ENCODE measurements at regions not wholly inside any gene's neighbourhood (a gene's known extent, or its start where the extent isn't known, plus 50 kb on each side); places are given as distances from the start of the nearest gene placed in this dataset.

GRCh38 chr5:67299231-67299735, 102.7 kb upstream of the CD180 start:
- peaks cover 0 to 3% (median 0%) of the 10 kb centered on the region in 8 donors for H3K9me3 Mint-ChIP-seq
- H3K4me3 Mint-ChIP-seq, result no peak overlapping the region
- ChIA-PET CTCF (ENCODE audit: partially characterized antibody) (no interaction called here), POLR2A (ENCODE audit: partially characterized antibody) (no interaction called here)
- no peak overlapping the region for H3K27ac Mint-ChIP-seq
- H3K9me3 ChIP-seq (ENCODE audit: control insufficient read depth in 1 of 2, low read length in 2 of 2), result no peaks in the 10 kb centered on the region
- peaks cover 5 to 10% of the 10 kb centered on the region in 2 donors for H3K27me3 Mint-ChIP-seq
- H3K4me1 ChIP-seq (ENCODE audit: insufficient read depth, low read length), result no peaks in the 10 kb centered on the region
- no peak overlapping the region for H3K27ac ChIP-seq (ENCODE audit: low read depth, low read length)
- H3K4me1 Mint-ChIP-seq, result no peaks in the 10 kb centered on the region
- H3K27me3 ChIP-seq (ENCODE audit: insufficient read depth, low read length), result no peaks in the 10 kb centered on the region
- intact Hi-C loops (cut with micrococcal nuclease), result no loop called here
- no peaks in the 10 kb centered on the region for H3K36me3 ChIP-seq (ENCODE audit: insufficient read depth, low read length)
- DNase-seq, result no peak
- H3K36me3 Mint-ChIP-seq, result no peaks in the 10 kb centered on the region
- no peak overlapping the region for H3K4me3 ChIP-seq (ENCODE audit: low read length in 2 of 2)

- Mint-ChIP-seq H3K4me3 (no peak overlapping the region), H3K9me3 (peaks cover 0 to 3% (median 0%) of the 10 kb centered on the region in 8 donors), H3K36me3 (no peaks in the 10 kb centered on the region), H3K27ac (no peak overlapping the region), H3K4me1 (no peaks in the 10 kb centered on the region), H3K27me3 (peaks cover 10% of the 10 kb centered on the region in 2 donors)
- DNase-seq, result no peak
- no peaks in the 10 kb centered on the region for H3K9me3 ChIP-seq (ENCODE audit: control insufficient read depth in 1 of 2, low read length in 2 of 2)
- POLR2A ChIA-PET (ENCODE audit: partially characterized antibody), result no interaction called here
- no peaks in the 10 kb centered on the region for H3K27me3 ChIP-seq (ENCODE audit: insufficient read depth, low read length)
- H3K36me3 ChIP-seq (ENCODE audit: insufficient read depth, low read length), result no peaks in the 10 kb centered on the region
- no peak overlapping the region for H3K27ac ChIP-seq (ENCODE audit: low read depth, low read length)
- intact Hi-C loops (cut with micrococcal nuclease), result no loop called here
- CTCF ChIA-PET (ENCODE audit: partially characterized antibody), result no interaction called here
- H3K4me1 ChIP-seq (ENCODE audit: insufficient read depth, low read length), result no peaks in the 10 kb centered on the region
- no peak overlapping the region for H3K4me3 ChIP-seq (ENCODE audit: low read length in 2 of 2)
Measured at GRCh38 chr5:67297802-67298532, 101.4 kb upstream of the CD180 start.

GRCh38 chr5:67297376-67297775, 100.8 kb upstream of the CD180 start:
- H3K36me3 ChIP-seq (ENCODE audit: insufficient read depth, low read length), result no peaks in the 10 kb centered on the region
- no peak overlapping the region for H3K4me3 Mint-ChIP-seq
- H3K27me3 Mint-ChIP-seq, result peaks cover 10% of the 10 kb centered on the region in 2 donors
- peaks cover 0 to 3% (median 0%) of the 10 kb centered on the region in 8 donors for H3K9me3 Mint-ChIP-seq
- DNase-seq, result no peak
- no peaks in the 10 kb centered on the region for H3K4me1 Mint-ChIP-seq
- H3K27ac ChIP-seq (ENCODE audit: low read depth, low read length), result no peak overlapping the region
- intact Hi-C loops (cut with micrococcal nuclease), result no loop called here
- ChIA-PET POLR2A (ENCODE audit: partially characterized antibody) (no interaction called here), CTCF (ENCODE audit: partially characterized antibody) (interaction anchor here (0.8 kb wide), 1 partner anchor 51 kb away, joined by 3 read pairs; no protein-coding TSS in a partner anchor)
- no peaks in the 10 kb centered on the region for H3K9me3 ChIP-seq (ENCODE audit: control insufficient read depth in 1 of 2, low read length in 2 of 2)
- no peaks in the 10 kb centered on the region for H3K36me3 Mint-ChIP-seq
- no peaks in the 10 kb centered on the region for H3K27me3 ChIP-seq (ENCODE audit: insufficient read depth, low read length)
- H3K4me1 ChIP-seq (ENCODE audit: insufficient read depth, low read length), result no peaks in the 10 kb centered on the region
- no peak overlapping the region for H3K4me3 ChIP-seq (ENCODE audit: low read length in 2 of 2)
- H3K27ac Mint-ChIP-seq, result no peak overlapping the region

GRCh38 chr5:67294266-67294938, 97.8 kb upstream of the CD180 start:
- Histone ChIP-seq H3K9me3 (ENCODE audit: control insufficient read depth in 1 of 2, low read length in 2 of 2) (no peaks in the 10 kb centered on the region), H3K27ac (ENCODE audit: low read depth, low read length) (no peak overlapping the region), H3K4me3 (ENCODE audit: low read length in 2 of 2) (no peak overlapping the region), H3K27me3 (ENCODE audit: insufficient read depth, low read length) (no peaks in the 10 kb centered on the region), H3K36me3 (ENCODE audit: insufficient read depth, low read length) (no peaks in the 10 kb centered on the region), H3K4me1 (ENCODE audit: insufficient read depth, low read length) (no peaks in the 10 kb centered on the region)
- Mint-ChIP-seq H3K27ac (no peak overlapping the region), H3K9me3 (peaks cover 0 to 3% (median 0%) of the 10 kb centered on the region in 8 donors), H3K27me3 (peaks cover 8 to 10% of the 10 kb centered on the region in 2 donors), H3K4me1 (no peaks in the 10 kb centered on the region), H3K36me3 (no peaks in the 10 kb centered on the region), H3K4me3 (no peak overlapping the region)
- CTCF ChIA-PET (ENCODE audit: partially characterized antibody), result no interaction called here
- intact Hi-C loops (cut with micrococcal nuclease), result no loop called here
- no peak for DNase-seq
- POLR2A ChIA-PET (ENCODE audit: partially characterized antibody), result no interaction called here

- Histone ChIP-seq H3K4me1 (ENCODE audit: insufficient read depth, low read length) (no peaks in the 10 kb centered on the region), H3K9me3 (ENCODE audit: control insufficient read depth in 1 of 2, low read length in 2 of 2) (no peaks in the 10 kb centered on the region), H3K4me3 (ENCODE audit: low read length in 2 of 2) (no peak overlapping the region), H3K27ac (ENCODE audit: low read depth, low read length) (no peak overlapping the region), H3K27me3 (ENCODE audit: insufficient read depth, low read length) (no peaks in the 10 kb centered on the region), H3K36me3 (ENCODE audit: insufficient read depth, low read length) (no peaks in the 10 kb centered on the region)
- no peaks in the 10 kb centered on the region for H3K4me1 Mint-ChIP-seq
- ChIA-PET POLR2A (ENCODE audit: partially characterized antibody) (no interaction called here), CTCF (ENCODE audit: partially characterized antibody) (no interaction called here)
- no peaks in the 10 kb centered on the region for H3K36me3 Mint-ChIP-seq
- H3K27me3 Mint-ChIP-seq, result peaks cover 8 to 10% of the 10 kb centered on the region in 2 donors
- H3K4me3 Mint-ChIP-seq, result no peak overlapping the region
- DNase-seq, result no peak
- intact Hi-C loops (cut with micrococcal nuclease), result no loop called here
- H3K27ac Mint-ChIP-seq, result no peak overlapping the region
- H3K9me3 Mint-ChIP-seq, result peaks cover 0 to 3% (median 0%) of the 10 kb centered on the region in 8 donors
Measured at GRCh38 chr5:67293226-67293625, 96.6 kb upstream of the CD180 start.

- H3K9me3 ChIP-seq (ENCODE audit: control insufficient read depth in 1 of 2, low read length in 2 of 2), result no peaks in the 10 kb centered on the region
- intact Hi-C loops (cut with micrococcal nuclease), result no loop called here
- no peak for DNase-seq
- no peaks in the 10 kb centered on the region for H3K27me3 ChIP-seq (ENCODE audit: insufficient read depth, low read length)
- POLR2A ChIA-PET (ENCODE audit: partially characterized antibody), result no interaction called here
- Mint-ChIP-seq H3K9me3 (no peaks in the 10 kb centered on the region), H3K27ac (no peak overlapping the region), H3K4me1 (no peaks in the 10 kb centered on the region), H3K4me3 (no peak overlapping the region), H3K27me3 (peaks cover 6 to 8% of the 10 kb centered on the region in 2 donors), H3K36me3 (no peaks in the 10 kb centered on the region)
- no peak overlapping the region for H3K27ac ChIP-seq (ENCODE audit: low read depth, low read length)
- CTCF ChIA-PET (ENCODE audit: partially characterized antibody), result no interaction called here
- H3K36me3 ChIP-seq (ENCODE audit: insufficient read depth, low read length), result no peaks in the 10 kb centered on the region
- H3K4me1 ChIP-seq (ENCODE audit: insufficient read depth, low read length), result no peaks in the 10 kb centered on the region
- no peak overlapping the region for H3K4me3 ChIP-seq (ENCODE audit: low read length in 2 of 2)
Measured at GRCh38 chr5:67292201-67292940, 95.8 kb upstream of the CD180 start.

- Mint-ChIP-seq H3K36me3 (no peaks in the 10 kb centered on the region), H3K4me1 (no peaks in the 10 kb centered on the region), H3K4me3 (no peak overlapping the region), H3K9me3 (no peaks in the 10 kb centered on the region), H3K27me3 (peaks cover 4 to 8% of the 10 kb centered on the region in 2 donors), H3K27ac (no peak overlapping the region)
- no peaks in the 10 kb centered on the region for H3K9me3 ChIP-seq (ENCODE audit: control insufficient read depth in 1 of 2, low read length in 2 of 2)
- ChIA-PET POLR2A (ENCODE audit: partially characterized antibody) (no interaction called here), CTCF (ENCODE audit: partially characterized antibody) (interaction anchor here (1.2 kb wide), 1 partner anchor 46 kb away, joined by 3 read pairs; no protein-coding TSS in a partner anchor)
- DNase-seq, result no peak
- no peaks in the 10 kb centered on the region for H3K4me1 ChIP-seq (ENCODE audit: insufficient read depth, low read length)
- H3K27me3 ChIP-seq (ENCODE audit: insufficient read depth, low read length), result no peaks in the 10 kb centered on the region
- H3K4me3 ChIP-seq (ENCODE audit: low read length in 2 of 2), result no peak overlapping the region
- no peak overlapping the region for H3K27ac ChIP-seq (ENCODE audit: low read depth, low read length)
- H3K36me3 ChIP-seq (ENCODE audit: insufficient read depth, low read length), result no peaks in the 10 kb centered on the region
- intact Hi-C loops (cut with micrococcal nuclease), result no loop called here
Measured at GRCh38 chr5:67291671-67292070, 95.1 kb upstream of the CD180 start.
